ENCODE measurements at regions not wholly inside any gene's neighbourhood (a gene's known extent, or its start where the extent isn't known, plus 50 kb on each side); places are given as distances from the start of the nearest gene placed in this dataset.
A peak's percentile ranks its signal among the peaks of the same experiment; 100 is the strongest.
"Not testable (repeated sequence)": the region's sequence is repeated elsewhere in the genome, so short reads cannot be mapped to it uniquely, and the experiment has no call there.

DNA sequence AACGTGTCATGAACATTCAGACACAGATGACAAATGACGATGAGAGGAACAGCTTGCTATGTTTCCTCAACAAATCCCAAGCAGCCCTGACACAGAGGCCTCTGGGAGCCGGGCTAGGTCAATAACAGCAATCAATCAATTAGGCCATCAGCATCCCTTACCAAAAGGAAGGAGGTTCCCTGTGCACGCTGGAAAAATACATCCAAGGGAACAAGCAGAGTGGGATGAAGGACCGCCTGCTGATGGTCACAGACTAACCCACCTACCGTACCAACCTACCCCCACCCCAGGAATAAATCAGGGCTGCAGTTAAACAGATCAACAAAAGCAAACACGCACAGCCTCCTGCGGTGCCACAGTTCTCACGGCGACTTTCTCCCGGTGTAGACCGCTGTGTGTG is 265.1 kb upstream of the SFSWAP start:
- TF ChIP-seq, protein P1, sequence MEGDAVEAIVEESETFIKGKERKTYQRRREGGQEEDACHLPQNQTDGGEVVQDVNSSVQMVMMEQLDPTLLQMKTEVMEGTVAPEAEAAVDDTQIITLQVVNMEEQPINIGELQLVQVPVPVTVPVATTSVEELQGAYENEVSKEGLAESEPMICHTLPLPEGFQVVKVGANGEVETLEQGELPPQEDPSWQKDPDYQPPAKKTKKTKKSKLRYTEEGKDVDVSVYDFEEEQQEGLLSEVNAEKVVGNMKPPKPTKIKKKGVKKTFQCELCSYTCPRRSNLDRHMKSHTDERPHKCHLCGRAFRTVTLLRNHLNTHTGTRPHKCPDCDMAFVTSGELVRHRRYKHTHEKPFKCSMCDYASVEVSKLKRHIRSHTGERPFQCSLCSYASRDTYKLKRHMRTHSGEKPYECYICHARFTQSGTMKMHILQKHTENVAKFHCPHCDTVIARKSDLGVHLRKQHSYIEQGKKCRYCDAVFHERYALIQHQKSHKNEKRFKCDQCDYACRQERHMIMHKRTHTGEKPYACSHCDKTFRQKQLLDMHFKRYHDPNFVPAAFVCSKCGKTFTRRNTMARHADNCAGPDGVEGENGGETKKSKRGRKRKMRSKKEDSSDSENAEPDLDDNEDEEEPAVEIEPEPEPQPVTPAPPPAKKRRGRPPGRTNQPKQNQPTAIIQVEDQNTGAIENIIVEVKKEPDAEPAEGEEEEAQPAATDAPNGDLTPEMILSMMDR (IDR thresholded peaks at IDR 0.05; ENCODE audit: extremely low read depth, missing control alignments): no peak
- DNase-seq (ENCODE audit: low spot score): no peak

- not testable (repeated sequence) for DNase-seq (ENCODE audit: low spot score)
Measured at GRCh38 chr12:131447636-131448035, 263.3 kb upstream of the SFSWAP start.

GRCh38 chr12:131448254-131448795 is 262.6 kb upstream of the SFSWAP start:
- TF ChIP-seq, protein P1 (IDR thresholded peaks at IDR 0.05; ENCODE audit: extremely low read depth, missing control alignments): no peak
- DNase-seq (ENCODE audit: low spot score): no peak

GRCh38 chr12:131449027-131449426 is 261.9 kb upstream of the SFSWAP start:
- TF ChIP-seq, protein P1 (IDR thresholded peaks at IDR 0.05; ENCODE audit: extremely low read depth, missing control alignments): no peak
- DNase-seq (ENCODE audit: low spot score): no peak

DNA sequence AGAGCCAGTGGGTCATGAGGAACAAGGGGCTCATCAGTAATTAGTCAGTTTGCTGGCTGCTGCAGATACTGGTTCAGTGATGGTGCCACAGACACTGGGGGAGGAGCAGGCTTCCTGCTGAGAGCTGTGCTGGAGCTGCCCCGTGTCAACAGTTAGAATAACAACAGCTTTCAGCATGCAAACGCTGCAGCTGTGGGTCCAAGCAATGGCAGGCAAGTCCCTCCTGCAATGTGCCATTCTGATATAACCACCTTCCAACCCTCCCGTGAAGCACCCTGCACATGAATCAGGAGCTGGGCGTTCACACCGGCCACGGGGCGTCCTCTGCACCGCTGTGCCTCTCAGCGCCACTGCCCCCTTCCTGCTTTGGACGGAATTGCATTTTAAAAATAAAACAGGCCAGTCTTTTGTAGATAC is 258.4 kb upstream of the SFSWAP start:
- DNase-seq (ENCODE audit: low spot score): peak; percentile 66
- TF ChIP-seq, protein P1 (IDR thresholded peaks at IDR 0.05; ENCODE audit: extremely low read depth, missing control alignments): peak; percentile 46

DNA sequence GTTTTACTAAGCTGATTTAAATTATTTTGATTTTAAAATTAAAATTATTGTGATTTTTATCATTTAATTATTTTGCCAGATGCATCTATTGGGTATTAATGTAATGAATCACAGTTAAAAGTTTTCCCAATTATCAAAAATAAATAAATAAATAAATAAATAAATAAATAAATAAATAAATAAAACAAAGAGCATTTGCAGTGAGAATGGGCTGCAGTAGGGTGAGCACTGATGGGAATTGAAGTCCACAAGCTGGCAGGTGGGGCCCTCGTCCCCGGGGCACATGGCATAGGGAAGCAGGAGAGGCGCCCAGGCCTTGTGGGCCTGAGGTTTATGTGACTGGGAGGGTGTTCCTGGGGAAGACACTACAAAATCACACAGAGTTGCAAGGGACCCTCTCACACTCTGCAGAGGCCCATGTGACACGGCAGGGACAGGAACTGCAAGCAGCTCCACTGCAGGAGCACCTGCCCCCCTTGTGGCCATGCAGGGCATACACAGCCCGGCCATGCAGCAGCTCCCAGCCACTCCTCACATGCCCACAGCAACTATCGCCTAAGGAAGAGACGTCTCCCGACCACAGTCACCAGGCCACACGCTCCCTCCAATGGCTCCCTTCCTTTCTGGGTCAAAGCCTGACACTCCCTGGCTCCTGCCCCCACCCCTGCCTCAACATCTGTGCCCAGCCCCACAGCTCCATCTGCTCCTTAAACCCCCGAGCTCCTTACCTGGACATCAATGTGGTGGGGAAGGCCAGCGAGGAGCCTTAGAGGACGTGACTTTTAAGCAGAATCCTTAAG is 256.3 kb upstream of the SFSWAP start:
- peak; percentile 82 for DNase-seq (ENCODE audit: low spot score)
- TF ChIP-seq, protein P1 (IDR thresholded peaks at IDR 0.05; ENCODE audit: extremely low read depth, missing control alignments): peak; percentile 71

GRCh38 chr12:131455218-131455506 is 255.7 kb upstream of the SFSWAP start:
- DNase-seq (ENCODE audit: low spot score): no peak
- TF ChIP-seq, protein P1 (IDR thresholded peaks at IDR 0.05; ENCODE audit: extremely low read depth, missing control alignments): no peak

Data from GM20000 (cell line).